Fibroblast of pulmonary artery (primary cell): ENCODE measurements at regions not wholly inside any gene's neighbourhood (a gene's known extent, or its start where the extent isn't known, plus 50 kb on each side); places are given as distances from the start of the nearest gene placed in this dataset.
"Not testable (repeated sequence)": the region's sequence is repeated elsewhere in the genome, so short reads cannot be mapped to it uniquely, and the experiment has no call there.

Source experiments
- DNase-seq: peaks from one replicate; pipeline ENCODE4 v3.0.0-alpha.2; 2010; ENCODE audit warnings: low read depth
- H3K4me3 ChIP-seq: replicated peaks from 2 replicates; pipeline ENCODE4 v1.5.1; 2011; ENCODE audit warnings: low read depth, mild to moderate bottlenecking, control low read depth, low read length, moderate library complexity
- CTCF ChIP-seq: IDR thresholded peaks from 2 replicates; pipeline ENCODE4 v1.5.1; 2011; ENCODE audit warnings: mild to moderate bottlenecking, control low read depth, low read length, inconsistent platforms; ENCODE audit errors: missing control alignments

DNA sequence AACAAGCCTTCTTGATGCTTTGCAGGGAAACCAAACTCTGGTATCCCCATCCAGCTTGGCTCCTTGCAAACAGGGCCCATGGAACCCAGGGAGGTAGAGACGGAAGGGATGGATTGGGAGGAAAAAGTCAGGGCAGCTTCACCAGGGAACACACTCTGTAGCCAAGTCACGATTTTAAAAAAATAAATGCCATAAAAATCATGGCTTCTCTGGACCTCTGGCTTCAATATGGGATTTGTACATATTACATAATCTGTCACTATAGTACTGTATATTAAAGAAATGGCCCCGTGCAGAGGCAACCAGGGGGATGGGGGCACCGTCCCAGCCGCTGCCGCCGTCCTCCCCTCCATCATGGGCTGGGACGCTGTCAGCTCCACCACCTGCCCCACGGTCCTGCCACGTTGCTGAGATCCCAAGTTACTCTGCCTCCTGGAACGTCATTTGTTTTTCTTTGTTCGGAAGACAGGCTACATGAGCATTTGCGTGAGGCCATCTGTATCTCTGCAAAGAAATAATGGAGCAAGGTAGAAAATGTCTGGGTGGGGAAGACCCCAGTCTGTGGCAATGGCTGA, 313.3 kb downstream of the ZNF536 start:
- no peak for DNase-seq
- no peak overlapping the region for H3K4me3 ChIP-seq
- TF ChIP-seq CTCF: no peak

GRCh38 chr19:30684613-30685012, 312.4 kb downstream of the ZNF536 start:
- no peak for TF ChIP-seq CTCF
- H3K4me3 ChIP-seq: no peak overlapping the region
- no peak for DNase-seq

DNA sequence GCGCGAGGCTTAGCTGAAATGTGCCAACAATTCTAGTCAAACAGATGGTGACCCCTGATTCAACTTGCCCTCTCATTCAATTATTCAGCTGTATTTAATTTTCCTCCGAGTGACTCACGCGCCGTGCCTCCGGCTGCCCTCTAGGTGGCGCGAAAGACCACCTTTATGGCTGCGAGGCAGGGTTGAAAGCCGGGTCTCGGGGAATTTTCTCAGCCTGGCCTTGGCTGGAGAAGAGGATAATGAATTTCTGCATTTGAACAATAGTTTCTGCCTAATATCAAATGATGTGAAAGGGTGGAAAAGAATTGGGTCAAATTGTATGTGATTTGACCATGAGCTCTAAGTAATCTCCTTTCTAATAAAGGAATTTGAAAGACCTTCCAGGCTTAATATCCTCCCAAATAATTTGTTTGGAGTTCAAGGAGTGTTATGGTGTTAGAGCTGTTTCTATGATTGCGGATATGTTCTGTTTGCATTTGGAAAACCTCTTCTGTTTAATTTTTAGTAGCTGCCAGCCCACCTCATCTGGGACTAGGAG, 310.9 kb downstream of the ZNF536 start:
- DNase-seq: peak; percentile 70
- H3K4me3 ChIP-seq: no peak overlapping the region
- peak; percentile 87 for TF ChIP-seq CTCF

GRCh38 chr19:30682146-30682998, 310.2 kb downstream of the ZNF536 start:
- H3K4me3 ChIP-seq: no peak overlapping the region
- no peak for TF ChIP-seq CTCF
- DNase-seq: no peak

DNA sequence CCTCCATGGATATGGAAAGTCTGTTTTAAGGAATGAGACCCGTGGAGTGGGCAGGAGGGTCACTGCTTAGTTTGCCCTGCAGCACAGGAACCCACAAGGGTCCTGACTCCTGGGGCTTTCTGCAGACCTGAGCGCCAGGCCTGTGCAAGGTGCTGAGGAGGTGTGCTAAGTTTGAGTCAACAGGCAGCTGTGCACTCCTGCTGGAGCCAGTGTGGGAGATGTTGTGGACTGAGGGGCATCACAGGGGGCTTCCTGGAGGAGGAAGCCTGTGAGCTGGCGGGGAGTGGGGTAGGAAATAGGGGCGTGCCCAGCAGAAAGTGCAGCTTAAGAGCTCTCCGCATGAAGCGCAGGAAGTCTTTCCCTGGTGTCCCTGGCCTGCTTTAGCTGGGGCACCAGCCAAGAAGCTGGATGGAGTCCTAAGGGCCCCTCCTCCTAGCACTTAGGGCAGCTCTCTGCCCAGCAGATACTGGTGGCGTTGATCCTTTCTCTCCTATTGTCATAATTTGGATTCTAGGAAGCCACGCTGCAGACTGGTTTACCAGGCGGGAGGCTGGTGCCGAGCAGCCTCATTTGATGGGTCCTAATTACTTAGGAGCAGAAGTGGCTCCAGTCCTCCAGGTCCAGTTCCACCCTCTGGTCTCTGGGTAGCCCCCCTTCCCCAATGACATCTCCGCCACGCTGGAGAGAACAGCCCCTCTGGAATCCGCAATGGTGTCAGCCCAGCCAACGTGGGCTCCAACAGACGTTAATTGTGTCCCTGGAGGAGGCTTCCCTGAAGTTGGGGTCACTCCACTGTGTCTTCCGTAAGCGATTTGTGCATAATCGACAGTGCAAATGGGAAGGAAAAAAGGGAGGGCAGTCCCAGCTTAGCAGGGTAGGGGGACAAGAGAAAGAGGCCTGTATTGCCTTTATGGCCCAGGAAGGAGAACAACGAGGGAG, 309.2 kb downstream of the ZNF536 start:
- DNase-seq: no peak
- H3K4me3 ChIP-seq: no peak overlapping the region
- no peak for TF ChIP-seq CTCF

GRCh38 chr19:30680399-30680798, 308.2 kb downstream of the ZNF536 start:
- not testable (repeated sequence) for DNase-seq, H3K4me3 ChIP-seq

GRCh38 chr19:30679789-30680188, 307.6 kb downstream of the ZNF536 start:
- TF ChIP-seq CTCF: no peak
- no peak for DNase-seq
- no peak overlapping the region for H3K4me3 ChIP-seq
